Testis (tissue), 2 donors: ENCODE measurements at regions not wholly inside any gene's neighbourhood (a gene's known extent, or its start where the extent isn't known, plus 50 kb on each side); places are given as distances from the start of the nearest gene placed in this dataset.

Experiments used
- CTCF ChIP-seq, 3 experiments: fragments of 450-650 bp in 2 of 3; fragments of 200-600 bp in 1 of 3; sonication (generic) in 1 of 3; IDR thresholded peaks; one replicate each; pipeline ENCODE4 v1.5.1; 2016 to 2019; ENCODE audit warnings: antibody characterized with exemption in 3 of 3, mild to moderate bottlenecking in 2 of 3, moderate library complexity in 1 of 3
- POLR2A ChIP-seq: fragments of 450-650 bp; IDR thresholded peaks from one replicate; pipeline ENCODE4 v1.6.1; 2017; ENCODE audit warnings: antibody characterized with exemption, mild to moderate bottlenecking, moderate library complexity

GRCh38 chr1:118473825-118474224 lies 288.8 kb upstream of the SPAG17 start:
- TF ChIP-seq CTCF (IDR thresholded peaks at IDR 0.05) = no peak
- TF ChIP-seq POLR2A = no peak
